ENCODE measurements at regions not wholly inside any gene's neighbourhood (a gene's known extent, or its start where the extent isn't known, plus 50 kb on each side); places are given as distances from the start of the nearest gene placed in this dataset.

- Mint-ChIP-seq H3K27ac (no peak overlapping the region), H3K27me3 (no peaks in the 10 kb centered on the region), H3K9me3 (no peaks in the 10 kb centered on the region), H3K4me1 (peaks cover 0 to 4% (median 0%) of the 10 kb centered on the region in 3 donors), H3K4me3 (no peak overlapping the region), H3K36me3 (no peaks in the 10 kb centered on the region)
- 75% methylated on average over 2 of the region's 5 CpGs for WGBS (ENCODE audit: insufficient coverage)
- no peaks in the 10 kb centered on the region for H3K4me1 ChIP-seq (ENCODE audit: control insufficient read depth in 1 of 2, extremely low read depth in 1 of 2, insufficient read depth in 2 of 2, low read length in 2 of 2)
- ATAC-seq (replicated peaks in 1 of 4) (no peak), DNase-seq (no peak)
- H3K4me3 ChIP-seq (ENCODE audit: control insufficient read depth in 1 of 2, extremely low read depth in 1 of 2, low read length in 1 of 2), result no peak overlapping the region
- POLR2A ChIA-PET, result no interaction called here
- CTCF ChIA-PET, result no interaction called here
- no peaks in the 10 kb centered on the region for H3K36me3 ChIP-seq (ENCODE audit: control insufficient read depth in 2 of 2, extremely low read depth in 1 of 2, insufficient read depth in 1 of 2, low read length in 1 of 2)
- H3K27ac ChIP-seq (ENCODE audit: low read length), result no peak overlapping the region
- no peaks in the 10 kb centered on the region for H3K27me3 ChIP-seq (replicated peaks in 1 of 2; ENCODE audit: control insufficient read depth in 2 of 2, extremely low read depth in 1 of 2, insufficient read depth in 2 of 2, low read length in 1 of 2)
- no peaks in the 10 kb centered on the region for H3K9me3 ChIP-seq
Measured at GRCh38 chr6:141252828-141253608, 879.7 kb upstream of the GJE1 start.

- Histone ChIP-seq H3K4me1 (ENCODE audit: control insufficient read depth in 1 of 2, extremely low read depth in 1 of 2, insufficient read depth in 2 of 2, low read length in 2 of 2) (no peaks in the 10 kb centered on the region), H3K27me3 (replicated peaks in 1 of 2; ENCODE audit: control insufficient read depth in 2 of 2, extremely low read depth in 1 of 2, insufficient read depth in 2 of 2, low read length in 1 of 2) (no peaks in the 10 kb centered on the region), H3K36me3 (ENCODE audit: control insufficient read depth in 2 of 2, extremely low read depth in 1 of 2, insufficient read depth in 1 of 2, low read length in 1 of 2) (no peaks in the 10 kb centered on the region), H3K9me3 (no peaks in the 10 kb centered on the region), H3K27ac (ENCODE audit: low read length) (no peak overlapping the region), H3K4me3 (ENCODE audit: control insufficient read depth in 1 of 2, extremely low read depth in 1 of 2, low read length in 1 of 2) (no peak overlapping the region)
- Mint-ChIP-seq H3K4me1 (peaks cover 0 to 4% (median 0%) of the 10 kb centered on the region in 3 donors), H3K9me3 (no peaks in the 10 kb centered on the region), H3K27ac (no peak overlapping the region), H3K27me3 (no peaks in the 10 kb centered on the region), H3K36me3 (no peaks in the 10 kb centered on the region), H3K4me3 (no peak overlapping the region)
- CTCF ChIA-PET, result interaction anchor here in 1 of 2 donors (0.6 kb wide), 1 partner anchor 21 kb away, joined by 4 read pairs; no protein-coding TSS in a partner anchor
- no peak for DNase-seq
- ATAC-seq (replicated peaks in 1 of 4), result no peak
- POLR2A ChIA-PET, result interaction anchor here (0.6 to 0.7 kb wide), 2 partner anchors 10 to 311 kb away, joined by 7 to 8 read pairs; no protein-coding TSS in a partner anchor
Measured at GRCh38 chr6:141251286-141251685, 881.4 kb upstream of the GJE1 start.

DNA sequence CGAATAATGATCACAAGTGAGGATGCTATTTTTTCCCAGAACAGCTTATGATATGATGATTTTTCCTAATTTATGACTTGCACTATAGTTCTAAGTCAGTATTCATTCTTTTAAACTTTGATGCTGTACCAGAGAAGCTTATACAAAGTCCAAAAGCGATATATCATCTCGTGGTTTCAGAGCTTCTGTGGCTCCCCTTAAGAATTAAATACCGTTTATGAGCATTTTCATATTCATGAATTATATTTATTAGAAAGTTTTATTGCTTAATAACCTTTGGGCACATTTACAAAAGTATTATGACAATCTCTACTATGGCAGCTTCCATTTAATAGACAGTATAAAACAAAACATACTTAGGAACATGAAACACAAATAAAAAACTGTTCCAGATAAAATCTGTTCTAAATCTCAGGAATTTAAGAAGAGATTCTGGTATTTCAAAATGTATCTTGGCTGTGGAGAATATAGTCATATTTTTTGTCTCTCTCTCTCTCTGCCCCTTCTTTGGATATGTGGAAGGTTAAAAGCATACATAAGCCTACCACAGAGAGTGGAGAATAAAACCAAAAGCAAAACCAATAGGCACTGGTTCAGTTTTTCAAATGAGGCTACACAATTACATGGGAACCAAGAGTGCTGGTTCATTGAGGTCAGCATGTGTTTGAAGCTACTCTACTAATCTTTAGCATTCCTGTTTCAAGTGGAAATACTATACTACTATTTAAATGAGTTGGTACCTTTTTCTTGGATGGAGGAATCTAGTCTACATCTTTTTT is 884.5 kb upstream of the GJE1 start:
- CTCF ChIA-PET, result interaction anchor here in 1 of 2 donors (0.6 kb wide), 1 partner anchor 1860 kb away, joined by 5 read pairs; no protein-coding TSS in a partner anchor
- Mint-ChIP-seq H3K4me3 (no peak overlapping the region), H3K27me3 (no peaks in the 10 kb centered on the region), H3K27ac (no peak overlapping the region), H3K36me3 (no peaks in the 10 kb centered on the region), H3K4me1 (peaks cover 0 to 1% (median 0%) of the 10 kb centered on the region in 3 donors), H3K9me3 (no peaks in the 10 kb centered on the region)
- H3K4me1 ChIP-seq (ENCODE audit: control insufficient read depth in 1 of 2, extremely low read depth in 1 of 2, insufficient read depth in 2 of 2, low read length in 2 of 2), result no peaks in the 10 kb centered on the region
- H3K9me3 ChIP-seq, result no peaks in the 10 kb centered on the region
- ATAC-seq (replicated peaks in 1 of 4) (no peak), DNase-seq (no peak)
- POLR2A ChIA-PET, result no interaction called here
- no peak overlapping the region for H3K27ac ChIP-seq (ENCODE audit: low read length)
- no peaks in the 10 kb centered on the region for H3K36me3 ChIP-seq (ENCODE audit: control insufficient read depth in 2 of 2, extremely low read depth in 1 of 2, insufficient read depth in 1 of 2, low read length in 1 of 2)
- H3K4me3 ChIP-seq (ENCODE audit: control insufficient read depth in 1 of 2, extremely low read depth in 1 of 2, low read length in 1 of 2), result no peak overlapping the region
- no peaks in the 10 kb centered on the region for H3K27me3 ChIP-seq (replicated peaks in 1 of 2; ENCODE audit: control insufficient read depth in 2 of 2, extremely low read depth in 1 of 2, insufficient read depth in 2 of 2, low read length in 1 of 2)
- WGBS (ENCODE audit: insufficient coverage), result no CpG with 5 or more reads among the region's 4 CpGs

GRCh38 chr6:141244366-141244765 is 888.4 kb upstream of the GJE1 start:
- DNase-seq (no peak), ATAC-seq (replicated peaks in 1 of 4) (no peak)
- no peaks in the 10 kb centered on the region for H3K27me3 ChIP-seq (replicated peaks in 1 of 2; ENCODE audit: control insufficient read depth in 2 of 2, extremely low read depth in 1 of 2, insufficient read depth in 2 of 2, low read length in 1 of 2)
- Mint-ChIP-seq H3K36me3 (no peaks in the 10 kb centered on the region), H3K4me3 (no peak overlapping the region), H3K27ac (no peak overlapping the region), H3K9me3 (no peaks in the 10 kb centered on the region), H3K4me1 (no peaks in the 10 kb centered on the region), H3K27me3 (peaks cover 2 to 5% of the 10 kb centered on the region in 2 donors)
- no peaks in the 10 kb centered on the region for H3K36me3 ChIP-seq (ENCODE audit: control insufficient read depth in 2 of 2, extremely low read depth in 1 of 2, insufficient read depth in 1 of 2, low read length in 1 of 2)
- H3K4me1 ChIP-seq (ENCODE audit: control insufficient read depth in 1 of 2, extremely low read depth in 1 of 2, insufficient read depth in 2 of 2, low read length in 2 of 2), result no peaks in the 10 kb centered on the region
- WGBS (ENCODE audit: insufficient coverage), result no CpG with 5 or more reads among the region's 2 CpGs
- CTCF ChIA-PET, result no interaction called here
- no peak overlapping the region for H3K4me3 ChIP-seq (ENCODE audit: control insufficient read depth in 1 of 2, extremely low read depth in 1 of 2, low read length in 1 of 2)
- no peak overlapping the region for H3K27ac ChIP-seq (ENCODE audit: low read length)
- POLR2A ChIA-PET, result interaction anchor here in 1 of 2 donors (0.6 kb wide), 1 partner anchor 693 kb away, joined by 3 read pairs; no protein-coding TSS in a partner anchor
- H3K9me3 ChIP-seq, result no peaks in the 10 kb centered on the region

- H3K27me3 Mint-ChIP-seq, result peaks cover 2 to 5% of the 10 kb centered on the region in 2 donors
- no peaks in the 10 kb centered on the region for H3K36me3 Mint-ChIP-seq
- Histone ChIP-seq H3K9me3 (no peaks in the 10 kb centered on the region), H3K27ac (ENCODE audit: low read length) (no peak overlapping the region), H3K36me3 (ENCODE audit: control insufficient read depth in 2 of 2, extremely low read depth in 1 of 2, insufficient read depth in 1 of 2, low read length in 1 of 2) (no peaks in the 10 kb centered on the region), H3K27me3 (replicated peaks in 1 of 2; ENCODE audit: control insufficient read depth in 2 of 2, extremely low read depth in 1 of 2, insufficient read depth in 2 of 2, low read length in 1 of 2) (no peaks in the 10 kb centered on the region), H3K4me3 (ENCODE audit: control insufficient read depth in 1 of 2, extremely low read depth in 1 of 2, low read length in 1 of 2) (no peak overlapping the region), H3K4me1 (ENCODE audit: control insufficient read depth in 1 of 2, extremely low read depth in 1 of 2, insufficient read depth in 2 of 2, low read length in 2 of 2) (no peaks in the 10 kb centered on the region)
- no peak for DNase-seq
- no peaks in the 10 kb centered on the region for H3K4me1 Mint-ChIP-seq
- no CpG with 5 or more reads among the region's 1 CpG for WGBS (ENCODE audit: insufficient coverage)
- H3K27ac Mint-ChIP-seq, result no peak overlapping the region
- CTCF ChIA-PET, result no interaction called here
- ATAC-seq (replicated peaks in 1 of 4), result no peak
- H3K4me3 Mint-ChIP-seq, result no peak overlapping the region
- H3K9me3 Mint-ChIP-seq, result no peaks in the 10 kb centered on the region
- POLR2A ChIA-PET, result no interaction called here
Measured at GRCh38 chr6:141242957-141243356, 889.8 kb upstream of the GJE1 start.

DNA sequence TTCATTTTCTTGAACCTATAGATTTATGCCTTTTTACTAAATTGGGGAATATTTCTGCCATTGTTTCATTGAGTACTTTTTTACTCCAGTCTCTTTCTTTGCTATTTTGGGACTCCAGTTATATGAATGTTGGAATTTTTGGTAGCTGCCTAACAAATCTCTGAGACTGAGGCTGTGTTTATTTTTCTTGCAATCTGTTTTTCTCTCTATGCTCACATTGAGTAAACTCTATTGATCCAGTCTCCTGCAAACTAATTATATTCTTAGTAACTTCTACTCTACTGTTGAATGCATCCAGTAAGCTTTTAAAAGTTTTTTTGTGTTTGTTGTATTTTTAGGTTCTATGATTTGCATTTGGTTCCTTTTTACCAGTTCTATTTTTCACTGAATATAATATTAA is 903.4 kb upstream of the GJE1 start:
- Histone ChIP-seq H3K27ac (ENCODE audit: low read length) (no peak overlapping the region), H3K36me3 (ENCODE audit: control insufficient read depth in 2 of 2, extremely low read depth in 1 of 2, insufficient read depth in 1 of 2, low read length in 1 of 2) (no peaks in the 10 kb centered on the region), H3K9me3 (no peaks in the 10 kb centered on the region), H3K27me3 (replicated peaks in 1 of 2; ENCODE audit: control insufficient read depth in 2 of 2, extremely low read depth in 1 of 2, insufficient read depth in 2 of 2, low read length in 1 of 2) (peaks cover 0 to 3% of the 10 kb centered on the region in 2 experiments), H3K4me3 (ENCODE audit: control insufficient read depth in 1 of 2, extremely low read depth in 1 of 2, low read length in 1 of 2) (no peak overlapping the region), H3K4me1 (ENCODE audit: control insufficient read depth in 1 of 2, extremely low read depth in 1 of 2, insufficient read depth in 2 of 2, low read length in 2 of 2) (no peaks in the 10 kb centered on the region)
- H3K4me3 Mint-ChIP-seq, result no peak overlapping the region
- H3K36me3 Mint-ChIP-seq, result no peaks in the 10 kb centered on the region
- DNase-seq (no peak), ATAC-seq (replicated peaks in 1 of 4) (no peak)
- ChIA-PET POLR2A (no interaction called here), CTCF (no interaction called here)
- peaks cover 0 to 1% of the 10 kb centered on the region in 2 donors for H3K27me3 Mint-ChIP-seq
- peaks cover 0 to 6% (median 4%) of the 10 kb centered on the region in 3 donors for H3K9me3 Mint-ChIP-seq
- H3K4me1 Mint-ChIP-seq, result no peaks in the 10 kb centered on the region
- H3K27ac Mint-ChIP-seq, result no peak overlapping the region

All from T-cell (primary cell).